Heart left ventricle (tissue), 16 donors: ENCODE measurements at regions not wholly inside any gene's neighbourhood (a gene's known extent, or its start where the extent isn't known, plus 50 kb on each side); places are given as distances from the start of the nearest gene placed in this dataset.

ENCODE experiments used
- ATAC-seq, 4 donors: fragments of 200-7000 bp; cut with Tn5 transposase; one replicate each; pipeline ENCODE4 v1.9.1; 2020 to 2022; ENCODE audit warnings: moderate library complexity in 4 of 4, mild to moderate bottlenecking in 3 of 4, moderate number of reproducible peaks in 1 of 4
- DNase-seq, 5 donors: peaks; one replicate each; pipeline ENCODE4 v3.0.0-alpha.2; 2020
- H3K27ac ChIP-seq, 12 donors: fragments of 200-600 bp; sonication (generic) in 4 of 12; one replicate each; pipeline versions ENCODE4 v1.5.0 to v1.8.0; 2016 to 2022; ENCODE audit warnings: mild to moderate bottlenecking in 2 of 12
- H3K27me3 ChIP-seq, 9 donors: fragments of 200-600 bp; sonication (generic) in 2 of 9; one replicate each; pipeline versions ENCODE4 v1.5.1 to v1.8.0; 2016 to 2022; ENCODE audit warnings: mild to moderate bottlenecking in 3 of 9
- H3K36me3 ChIP-seq, 9 donors: fragments of 200-600 bp; sonication (generic) in 2 of 9; one replicate each; pipeline versions ENCODE4 v1.5.0 to v1.8.0; 2018 to 2022; ENCODE audit warnings: mild to moderate bottlenecking in 2 of 9
- H3K4me1 ChIP-seq, 12 donors: fragments of 200-600 bp; sonication (generic) in 4 of 12; one replicate each; pipeline versions ENCODE4 v1.5.0 to v1.8.0; 2016 to 2022; ENCODE audit warnings: mild to moderate bottlenecking in 3 of 12
- H3K4me3 ChIP-seq, 12 donors: fragments of 200-600 bp; sonication (generic) in 4 of 12; one replicate each; pipeline versions ENCODE4 v1.5.0 to v1.8.0; 2017 to 2022; ENCODE audit warnings: mild to moderate bottlenecking in 9 of 12, moderate library complexity in 4 of 12
- H3K9me3 ChIP-seq, 12 donors: fragments of 200-600 bp; sonication (generic) in 4 of 12; one replicate each; pipeline versions ENCODE4 v1.5.0 to v1.8.0; 2016 to 2022; ENCODE audit warnings: mild to moderate bottlenecking in 1 of 12
- CTCF ChIP-seq, 12 donors: fragments of 200-600 bp; sonication (generic) in 4 of 12; IDR thresholded peaks; one replicate each; pipeline versions ENCODE4 v1.5.0 to v1.8.0; 2018 to 2022; ENCODE audit warnings: antibody characterized with exemption in 12 of 12, mild to moderate bottlenecking in 5 of 12
- POLR2A ChIP-seq, 2 donors: fragments of 450-650 bp; IDR thresholded peaks; one replicate each; pipeline ENCODE4 v1.6.1; 2017; ENCODE audit warnings: antibody characterized with exemption in 2 of 2, mild to moderate bottlenecking in 2 of 2, moderate library complexity in 2 of 2
- WGBS, 4 donors: extraction: QIAGEN DNeasy Blood & Tissue Kit in 2 of 4; methylation state at CpG; one replicate each; pipeline versions ENCODE4 v1.1.5 to v1.1.7; 2013 to 2018; 5-methylcytosine and 5-hydroxymethylcytosine counted together
- intact Hi-C, 10 donors: fragments of 100-400 bp; cut with DNase I; formaldehyde crosslinking; loops; one replicate each; pipeline versions ENCODE4 v1.11.1 to v1.14.2; 2022
- donor health status: ischemic (EF 13 %, LVEDD 7.1; RV severe dilation, severe dysfunction).
- donor health status: healthy with polysubstance abuse.
- donor health status: DM: no; HTN: yes; CAD: no.
- donor health status: DM: no; HTN: no; CAD: no.
- donor health status: ischemic (EF 25% LVEDD 6.9; RV normal size, moderate dysfunction).
- donor health status: ischemic (EF 25% LVEDD 5.7; RV mildly dilated, moderate dysfunction).
- donor health status: healthy.
- donor health status: DM: yes; HTN: yes; CAD: no.
- donor health status: ischemic (EF 35%, LVEDD 5.7; RV mildly dilated, moderate dysfunction).
- donor health status: nonischemic (EF 11% LVEDD 7.7; RV severe dilation, severe dysfunction).
- donor health status: DM: yes; HTN: yes; CAD: no.
- donor health status: PGD.
- donor health status: ischemic (EF 29% LVEDD 5.4; RV normal size, mild dysfunction).
- donor health status: nonischemic (EF 23%, LVEDD 6.1; RV moderate dilation, normal function).

GRCh38 chr13:95382411-95382810 is 81.2 kb upstream of the ABCC4 start:
- DNase-seq: no peak
- TF ChIP-seq POLR2A (IDR thresholded peaks at IDR 0.05) (no peak), CTCF (IDR thresholded peaks at IDR 0.05) (no peak)
- Histone ChIP-seq H3K4me3 (no peak overlapping the region), H3K27ac (no peak overlapping the region), H3K36me3 (no peaks in the 10 kb centered on the region), H3K4me1 (peaks cover 0 to 11% (median 6%) of the 10 kb centered on the region in 12 donors), H3K27me3 (no peaks in the 10 kb centered on the region), H3K9me3 (no peaks in the 10 kb centered on the region)
- 92 to 100% (median 96%) methylated on average over 2 of the region's 2 CpGs for WGBS, 4 donors
- intact Hi-C loops: loop anchor here in 6 of 10 donors (5.0 to 10.0 kb wide), 4 partner anchors 80 to 452 kb away; partner anchors contain the start of gene ABCC4 (in 2 of the 6)
- ATAC-seq: no peak

- Histone ChIP-seq H3K27me3 (no peaks in the 10 kb centered on the region), H3K4me3 (no peak overlapping the region)
- intact Hi-C loops: loop anchor here in 6 of 10 donors (5.0 to 10.0 kb wide), 4 partner anchors 81 to 452 kb away; partner anchors contain the start of gene ABCC4 (in 2 of the 6)
Observed at GRCh38 chr13:95382916-95383315, 81.7 kb upstream of the ABCC4 start.

GRCh38 chr13:95385373-95385772 is 84.1 kb upstream of the ABCC4 start:
- peaks cover 0 to 4% (median 0%) of the 10 kb centered on the region in 9 donors for H3K27me3 ChIP-seq
- H3K4me1 ChIP-seq: peaks cover 0 to 13% (median 5%) of the 10 kb centered on the region in 12 donors
- TF ChIP-seq CTCF (IDR thresholded peaks at IDR 0.05) (no peak), POLR2A (IDR thresholded peaks at IDR 0.05) (no peak)
- intact Hi-C loops: loop anchor here in 1 of 10 donors (10.0 kb wide), 1 partner anchor 449 kb away; no protein-coding TSS in a partner anchor
- no peak overlapping the region for H3K4me3 ChIP-seq
- no peak for DNase-seq
- no peaks in the 10 kb centered on the region for H3K9me3 ChIP-seq
- H3K27ac ChIP-seq: no peak overlapping the region
- 73 to 79% (median 77%) methylated on average over 1 of the region's 1 CpG for WGBS, 4 donors
- no peak for ATAC-seq
- no peaks in the 10 kb centered on the region for H3K36me3 ChIP-seq

More at GRCh38 chr13:95382916-95383315, 81.7 kb upstream of the ABCC4 start:
- no peak for ATAC-seq
- Histone ChIP-seq H3K27ac (no peak overlapping the region), H3K4me1 (peaks cover 0 to 16% (median 6%) of the 10 kb centered on the region in 12 donors), H3K9me3 (no peaks in the 10 kb centered on the region), H3K36me3 (no peaks in the 10 kb centered on the region)
- no peak for TF ChIP-seq CTCF (IDR thresholded peaks at IDR 0.05)
- DNase-seq: no peak
- 85 to 95% (median 91%) methylated on average over 4 of the region's 4 CpGs for WGBS, 4 donors

- ATAC-seq (no peak), DNase-seq (no peak)
- intact Hi-C loops: loop anchor here in 1 of 10 donors (10.0 kb wide), 1 partner anchor 449 kb away; no protein-coding TSS in a partner anchor
- Histone ChIP-seq H3K4me1 (peaks cover 0 to 9% (median 2%) of the 10 kb centered on the region in 12 donors), H3K36me3 (no peaks in the 10 kb centered on the region), H3K27me3 (peaks cover 0 to 4% (median 0%) of the 10 kb centered on the region in 9 donors), H3K27ac (no peak overlapping the region), H3K4me3 (no peak overlapping the region), H3K9me3 (no peaks in the 10 kb centered on the region)
- TF ChIP-seq POLR2A (IDR thresholded peaks at IDR 0.05) (no peak), CTCF (IDR thresholded peaks at IDR 0.05) (no peak)
- WGBS, 4 donors: 60 to 84% (median 78%) methylated on average over 1 of the region's 1 CpG
Observed at GRCh38 chr13:95385798-95386197, 84.5 kb upstream of the ABCC4 start.
